Tibial nerve (tissue), 3 donors: ENCODE measurements at regions not wholly inside any gene's neighbourhood (a gene's known extent, or its start where the extent isn't known, plus 50 kb on each side); places are given as distances from the start of the nearest gene placed in this dataset.

Experiments
- CTCF ChIP-seq, 5 experiments: fragments of 200-600 bp in 3 of 5; fragments of 450-650 bp in 2 of 5; sonication (generic) in 3 of 5; IDR thresholded peaks; one replicate each; pipeline ENCODE4 v1.5.1; 2016 to 2019; ENCODE audit warnings: antibody characterized with exemption in 5 of 5, mild to moderate bottlenecking in 3 of 5, moderate library complexity in 2 of 5
- POLR2A ChIP-seq, 2 donors: fragments of 450-650 bp; IDR thresholded peaks; one replicate each; pipeline ENCODE4 v1.6.1; 2017; ENCODE audit warnings: antibody characterized with exemption in 2 of 2, mild to moderate bottlenecking in 2 of 2, moderate library complexity in 2 of 2

- TF ChIP-seq CTCF (IDR thresholded peaks at IDR 0.05): no peak
- TF ChIP-seq POLR2A (IDR thresholded peaks at IDR 0.05): no peak
These were observed 521.7 kb upstream of the DAB2 start for GRCh38 chr5:39946356-39947045.
